Colonic mucosa (tissue), 4 donors: ENCODE measurements at regions not wholly inside any gene's neighbourhood (a gene's known extent, or its start where the extent isn't known, plus 50 kb on each side); places are given as distances from the start of the nearest gene placed in this dataset.

Experiments used
- DNase-seq: peaks from one replicate; pipeline ENCODE4 v3.0.0-alpha.2; 2020
- H3K27ac ChIP-seq: fragments of 200-600 bp; one replicate; pipeline ENCODE4 v1.8.0; 2021
- H3K27me3 ChIP-seq: fragments of 200-600 bp; one replicate; pipeline ENCODE4 v1.8.0; 2021
- H3K36me3 ChIP-seq: fragments of 200-600 bp; one replicate; pipeline ENCODE4 v1.8.0; 2021
- H3K4me1 ChIP-seq: fragments of 200-600 bp; one replicate; pipeline ENCODE4 v1.8.0; 2021; ENCODE audit warnings: mild to moderate bottlenecking
- H3K4me3 ChIP-seq: fragments of 200-600 bp; one replicate; pipeline ENCODE4 v1.8.0; 2021
- H3K9ac ChIP-seq, 2 donors: one replicate each; pipeline ENCODE4 v1.7.0; 2013; ENCODE audit warnings: control low read depth in 2 of 2, low read depth in 2 of 2, low read length in 2 of 2
- H3K9me3 ChIP-seq: fragments of 200-600 bp; one replicate; pipeline ENCODE4 v1.8.0; 2021
- CTCF ChIP-seq: fragments of 200-600 bp; IDR thresholded peaks from one replicate; pipeline ENCODE4 v1.8.0; 2022; ENCODE audit warnings: antibody characterized with exemption, mild to moderate bottlenecking
- intact Hi-C: fragments of 100-400 bp; cut with DNase I; formaldehyde crosslinking; loops from one replicate; pipeline ENCODE4 v1.14.1; 2022
- donor health status: healthy.
- donor health status: DM: no; HTN: no; CAD: no.
- donor health status: DM: no; HTN: no; CAD: no.

GRCh38 chr1:87904651-87905050 lies 576.0 kb downstream of the LMO4 start:
- no peak overlapping the region for H3K4me3 ChIP-seq
- H3K36me3 ChIP-seq, result no peaks in the 10 kb centered on the region
- H3K9me3 ChIP-seq, result no peaks in the 10 kb centered on the region
- DNase-seq, result no peak
- H3K27ac ChIP-seq, result no peak overlapping the region
- intact Hi-C loops, result no loop called here
- H3K4me1 ChIP-seq, result no peaks in the 10 kb centered on the region
- no peak for TF ChIP-seq CTCF
- no peaks in the 10 kb centered on the region for H3K27me3 ChIP-seq
- no peak overlapping the region for H3K9ac ChIP-seq

DNA sequence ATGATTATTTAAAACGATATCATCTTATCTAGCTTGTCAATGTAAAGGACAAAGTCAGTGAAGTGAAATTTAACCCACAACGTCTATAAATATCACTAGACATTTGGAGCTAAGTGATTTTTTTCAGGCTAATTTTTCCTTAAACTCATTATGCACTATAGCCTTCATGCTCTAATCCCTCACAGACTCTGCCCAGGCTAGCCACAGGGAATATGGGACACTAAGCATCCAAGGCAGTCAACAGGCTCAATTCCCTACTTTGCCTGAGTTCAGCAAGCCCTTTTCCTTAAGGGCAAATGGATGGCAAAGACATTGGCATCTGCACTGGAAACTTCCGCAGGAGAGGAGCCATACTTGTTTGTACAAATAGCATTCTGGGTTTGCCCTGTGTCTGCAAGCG lies 577.0 kb downstream of the LMO4 start:
- no peaks in the 10 kb centered on the region for H3K27me3 ChIP-seq
- no peaks in the 10 kb centered on the region for H3K36me3 ChIP-seq
- H3K9me3 ChIP-seq, result no peaks in the 10 kb centered on the region
- no peak for DNase-seq
- H3K4me3 ChIP-seq, result no peak overlapping the region
- H3K9ac ChIP-seq, result no peak overlapping the region
- TF ChIP-seq CTCF, result no peak
- H3K4me1 ChIP-seq, result no peaks in the 10 kb centered on the region
- H3K27ac ChIP-seq, result no peak overlapping the region
- intact Hi-C loops, result no loop called here

DNA sequence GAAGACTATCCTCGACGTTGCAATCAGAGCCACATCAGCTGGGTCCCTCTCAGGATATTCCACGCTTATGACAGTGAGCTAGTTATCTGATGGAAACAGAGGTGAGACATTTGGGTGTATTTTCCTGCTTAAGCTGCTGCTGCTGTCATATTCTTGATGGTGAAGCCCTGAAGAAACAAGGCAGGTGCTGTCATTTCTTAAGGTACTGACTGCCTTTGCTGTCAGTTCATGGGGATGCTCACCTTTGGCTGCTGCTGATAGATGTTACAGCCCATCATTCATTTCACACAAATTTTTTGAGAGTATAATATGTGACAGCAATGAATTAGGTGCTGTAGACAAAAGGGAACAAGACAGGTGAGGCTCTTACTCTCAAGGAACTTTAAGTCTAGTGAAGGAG lies 577.4 kb downstream of the LMO4 start:
- no peak for TF ChIP-seq CTCF
- no peak for DNase-seq
- Histone ChIP-seq H3K27ac (no peak overlapping the region), H3K9ac (no peak overlapping the region), H3K9me3 (no peaks in the 10 kb centered on the region), H3K4me3 (no peak overlapping the region), H3K4me1 (no peaks in the 10 kb centered on the region), H3K36me3 (no peaks in the 10 kb centered on the region), H3K27me3 (no peaks in the 10 kb centered on the region)
- intact Hi-C loops, result no loop called here

DNA sequence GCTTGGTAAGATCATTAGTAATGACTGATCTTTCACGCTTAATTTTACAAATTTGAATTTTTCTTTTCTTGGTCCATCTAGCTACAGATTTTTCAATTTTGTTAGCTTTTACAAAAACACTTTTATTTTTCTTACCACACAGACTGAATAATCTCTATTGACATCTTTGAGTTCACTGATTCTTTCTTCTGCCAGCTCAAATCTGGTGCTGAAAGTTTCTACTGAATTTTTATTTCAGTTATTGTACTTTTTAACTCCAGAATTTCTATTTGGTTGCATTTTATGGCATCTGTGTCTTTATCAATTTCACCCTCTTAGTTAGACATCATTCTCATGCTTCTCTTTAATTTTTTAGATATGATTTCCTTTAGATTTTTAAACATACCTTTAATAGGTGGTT lies 584.7 kb downstream of the LMO4 start:
- Histone ChIP-seq H3K9me3 (no peaks in the 10 kb centered on the region), H3K9ac (no peak overlapping the region), H3K27ac (no peak overlapping the region), H3K4me3 (no peak overlapping the region), H3K36me3 (no peaks in the 10 kb centered on the region), H3K4me1 (no peaks in the 10 kb centered on the region), H3K27me3 (no peaks in the 10 kb centered on the region)
- no peak for DNase-seq
- TF ChIP-seq CTCF, result no peak
- intact Hi-C loops, result no loop called here

DNA sequence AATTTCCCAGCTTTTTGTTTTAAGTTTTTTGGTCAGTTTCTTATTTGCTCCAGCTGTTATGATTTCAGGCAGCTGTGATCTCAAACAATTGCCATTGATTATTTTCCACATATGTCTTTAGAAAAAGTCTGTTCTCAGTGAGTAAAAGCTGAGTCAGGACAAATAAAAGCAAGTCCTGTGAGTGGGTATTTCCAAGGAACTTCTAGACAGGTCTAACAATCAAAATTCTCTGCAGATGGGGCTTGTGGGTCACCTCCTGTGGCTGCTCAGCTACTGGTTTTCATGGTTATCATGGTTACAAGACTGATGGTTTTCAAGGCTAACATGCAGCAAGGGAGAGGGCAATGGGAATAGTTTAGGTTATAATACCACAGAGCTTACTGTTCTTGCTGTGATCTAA lies 585.7 kb downstream of the LMO4 start:
- H3K27ac ChIP-seq, result no peak overlapping the region
- intact Hi-C loops, result no loop called here
- DNase-seq, result no peak
- H3K4me1 ChIP-seq, result no peaks in the 10 kb centered on the region
- H3K27me3 ChIP-seq, result no peaks in the 10 kb centered on the region
- no peaks in the 10 kb centered on the region for H3K9me3 ChIP-seq
- TF ChIP-seq CTCF, result no peak
- H3K9ac ChIP-seq, result no peak overlapping the region
- no peaks in the 10 kb centered on the region for H3K36me3 ChIP-seq
- H3K4me3 ChIP-seq, result no peak overlapping the region

GRCh38 chr1:87915771-87916170 lies 587.1 kb downstream of the LMO4 start:
- no peak overlapping the region for H3K9ac ChIP-seq
- no peak for DNase-seq
- no peaks in the 10 kb centered on the region for H3K9me3 ChIP-seq
- H3K4me3 ChIP-seq, result no peak overlapping the region
- H3K27ac ChIP-seq, result no peak overlapping the region
- intact Hi-C loops, result no loop called here
- H3K36me3 ChIP-seq, result no peaks in the 10 kb centered on the region
- H3K27me3 ChIP-seq, result no peaks in the 10 kb centered on the region
- H3K4me1 ChIP-seq, result no peaks in the 10 kb centered on the region
- TF ChIP-seq CTCF, result no peak
